Fibroblast of mammary gland (primary cell): ENCODE measurements at regions not wholly inside any gene's neighbourhood (a gene's known extent, or its start where the extent isn't known, plus 50 kb on each side); places are given as distances from the start of the nearest gene placed in this dataset.

ENCODE experiments used
- DNase-seq: peaks from one replicate; pipeline ENCODE4 v3.0.0-alpha.2; 2010; ENCODE audit warnings: low read depth
- H3K4me3 ChIP-seq: 2 replicates; pipeline ENCODE4 v1.5.1; 2011; ENCODE audit warnings: low read depth, mild to moderate bottlenecking, low read length, moderate library complexity; ENCODE audit not compliant: control insufficient read depth
- CTCF ChIP-seq: conservative IDR thresholded peaks from 2 replicates; pipeline ENCODE4 v1.5.1; 2011; ENCODE audit warnings: low read depth, low read length, inconsistent platforms; ENCODE audit not compliant: control insufficient read depth, insufficient read depth

GRCh38 chr2:81589406-81589805, 1284.9 kb upstream of the LRRTM1 start:
- TF ChIP-seq CTCF = no peak
- DNase-seq = no peak
- H3K4me3 ChIP-seq = no peak overlapping the region

GRCh38 chr2:81583311-81584108, 1279.0 kb upstream of the LRRTM1 start:
- no peak for DNase-seq
- no peak for TF ChIP-seq CTCF
- no peak overlapping the region for H3K4me3 ChIP-seq

- no peak overlapping the region for H3K4me3 ChIP-seq
- no peak for DNase-seq
- no peak for TF ChIP-seq CTCF
These were observed 1272.2 kb upstream of the LRRTM1 start for GRCh38 chr2:81576713-81577112.

GRCh38 chr2:81551040-81551634, 1246.6 kb upstream of the LRRTM1 start:
- DNase-seq = no peak
- H3K4me3 ChIP-seq = no peak overlapping the region
- TF ChIP-seq CTCF = no peak

- no peak for TF ChIP-seq CTCF
- H3K4me3 ChIP-seq = no peak overlapping the region
- DNase-seq = no peak
These were observed 1245.7 kb upstream of the LRRTM1 start for GRCh38 chr2:81550277-81550676.

GRCh38 chr2:81549646-81550045, 1245.1 kb upstream of the LRRTM1 start:
- no peak overlapping the region for H3K4me3 ChIP-seq
- DNase-seq = no peak
- no peak for TF ChIP-seq CTCF
